Thyroid gland (tissue), 4 donors: ENCODE measurements at regions not wholly inside any gene's neighbourhood (a gene's known extent, or its start where the extent isn't known, plus 50 kb on each side); places are given as distances from the start of the nearest gene placed in this dataset.

Experiments
- DNase-seq, 2 donors: peaks; one replicate each; pipeline ENCODE4 v3.0.0-alpha.2; 2019
- H3K27ac ChIP-seq, 3 donors: fragments of 200-600 bp; sonication (generic); 1 replicate in 2 of 3; 2 replicates in 1 of 3; pipeline ENCODE4 v1.5.1; 2016 to 2019; ENCODE audit warnings: mild to moderate bottlenecking in 1 of 3, moderate library complexity in 1 of 3
- H3K27me3 ChIP-seq: fragments of 200-600 bp; sonication (generic); one replicate; pipeline ENCODE4 v1.5.1; 2019
- H3K36me3 ChIP-seq, 2 donors: fragments of 200-600 bp; sonication (generic); one replicate each; pipeline ENCODE4 v1.5.1; 2016 to 2019
- H3K4me1 ChIP-seq, 2 donors: fragments of 200-600 bp; sonication (generic); one replicate each; pipeline ENCODE4 v1.5.1; 2017 to 2019
- H3K4me3 ChIP-seq, 3 donors: fragments of 200-600 bp; sonication (generic); replicated peaks in 1 of 3; 1 replicate in 2 of 3; 2 replicates in 1 of 3; pipeline ENCODE4 v1.5.1; 2016; ENCODE audit warnings: mild to moderate bottlenecking in 1 of 3
- H3K9me3 ChIP-seq: fragments of 200-600 bp; sonication (generic); one replicate; pipeline ENCODE4 v1.5.1; 2017
- CTCF ChIP-seq, 6 experiments: fragments of 200-600 bp in 3 of 6; fragments of 450-650 bp in 3 of 6; sonication (generic) in 3 of 6; IDR thresholded peaks; one replicate each; pipeline ENCODE4 v1.5.1; 2016 to 2019; ENCODE audit warnings: antibody characterized with exemption in 6 of 6, mild to moderate bottlenecking in 2 of 6, inconsistent platforms in 1 of 6, moderate library complexity in 1 of 6
- POLR2A ChIP-seq, 2 donors: fragments of 450-650 bp; IDR thresholded peaks; one replicate each; pipeline ENCODE4 v1.6.1; 2017; ENCODE audit warnings: antibody characterized with exemption in 2 of 2, mild to moderate bottlenecking in 2 of 2, moderate library complexity in 1 of 2
- WGBS, 2 donors: methylation state at CpG; one replicate each; pipeline ENCODE4 v1.1.5; 2017; 5-methylcytosine and 5-hydroxymethylcytosine counted together
- intact Hi-C: fragments of 100-400 bp; cut with DNase I; formaldehyde crosslinking; loops from one replicate; pipeline ENCODE4 v1.15.1; 2023

- intact Hi-C loops = no loop called here
- Histone ChIP-seq H3K27ac (no peak overlapping the region), H3K9me3 (no peaks in the 10 kb centered on the region), H3K36me3 (no peaks in the 10 kb centered on the region), H3K27me3 (no peaks in the 10 kb centered on the region), H3K4me3 (no peak overlapping the region), H3K4me1 (no peaks in the 10 kb centered on the region)
- no peak for TF ChIP-seq CTCF (IDR thresholded peaks at IDR 0.05)
- TF ChIP-seq POLR2A (IDR thresholded peaks at IDR 0.05) = no peak
- WGBS, 2 donors = 94 to 98% methylated on average over 3 of the region's 3 CpGs
- no peak for DNase-seq
Measured at GRCh38 chrX:148309413-148309812, 191.0 kb upstream of the AFF2 start.

- H3K36me3 ChIP-seq = no peaks in the 10 kb centered on the region
- H3K4me3 ChIP-seq = no peak overlapping the region
- H3K27me3 ChIP-seq = no peaks in the 10 kb centered on the region
- no peak for DNase-seq
- no peaks in the 10 kb centered on the region for H3K9me3 ChIP-seq
- no peaks in the 10 kb centered on the region for H3K4me1 ChIP-seq
- no peak overlapping the region for H3K27ac ChIP-seq
- intact Hi-C loops = no loop called here
- TF ChIP-seq CTCF (IDR thresholded peaks at IDR 0.05) (no peak), POLR2A (IDR thresholded peaks at IDR 0.05) (no peak)
- 69 to 86% methylated on average over 1 of the region's 1 CpG for WGBS, 2 donors
Measured at GRCh38 chrX:148310426-148311165, 189.8 kb upstream of the AFF2 start.

- no peak overlapping the region for H3K4me3 ChIP-seq
- no peaks in the 10 kb centered on the region for H3K9me3 ChIP-seq
- no peaks in the 10 kb centered on the region for H3K4me1 ChIP-seq
- DNase-seq = no peak
- no peaks in the 10 kb centered on the region for H3K27me3 ChIP-seq
- no peak overlapping the region for H3K27ac ChIP-seq
- intact Hi-C loops = no loop called here
- H3K36me3 ChIP-seq = no peaks in the 10 kb centered on the region
- TF ChIP-seq CTCF (IDR thresholded peaks at IDR 0.05) (no peak), POLR2A (IDR thresholded peaks at IDR 0.05) (no peak)
Measured at GRCh38 chrX:148311544-148311943, 188.9 kb upstream of the AFF2 start.

- Histone ChIP-seq H3K27me3 (no peaks in the 10 kb centered on the region), H3K4me3 (no peak overlapping the region), H3K4me1 (no peaks in the 10 kb centered on the region), H3K9me3 (no peaks in the 10 kb centered on the region), H3K27ac (no peak overlapping the region), H3K36me3 (no peaks in the 10 kb centered on the region)
- 100% methylated on average over 1 of the region's 1 CpG; no CpG with 5 or more reads in 1 of the 2 donors for WGBS, 2 donors
- intact Hi-C loops = no loop called here
- TF ChIP-seq POLR2A (IDR thresholded peaks at IDR 0.05) = no peak
- no peak for TF ChIP-seq CTCF (IDR thresholded peaks at IDR 0.05)
- DNase-seq = no peak
Measured at GRCh38 chrX:148314876-148315275, 185.5 kb upstream of the AFF2 start.

- no peak for DNase-seq
- Histone ChIP-seq H3K4me3 (no peak overlapping the region), H3K27ac (no peak overlapping the region), H3K9me3 (no peaks in the 10 kb centered on the region), H3K4me1 (no peaks in the 10 kb centered on the region), H3K36me3 (no peaks in the 10 kb centered on the region), H3K27me3 (no peaks in the 10 kb centered on the region)
- intact Hi-C loops = no loop called here
- TF ChIP-seq POLR2A (IDR thresholded peaks at IDR 0.05) (no peak), CTCF (IDR thresholded peaks at IDR 0.05) (no peak)
- WGBS, 2 donors = 65 to 81% methylated on average over 1 of the region's 1 CpG
Measured at GRCh38 chrX:148316446-148316845, 184.0 kb upstream of the AFF2 start.
